ENCODE measurements at regions not wholly inside any gene's neighbourhood (a gene's known extent, or its start where the extent isn't known, plus 50 kb on each side); places are given as distances from the start of the nearest gene placed in this dataset.

DNA sequence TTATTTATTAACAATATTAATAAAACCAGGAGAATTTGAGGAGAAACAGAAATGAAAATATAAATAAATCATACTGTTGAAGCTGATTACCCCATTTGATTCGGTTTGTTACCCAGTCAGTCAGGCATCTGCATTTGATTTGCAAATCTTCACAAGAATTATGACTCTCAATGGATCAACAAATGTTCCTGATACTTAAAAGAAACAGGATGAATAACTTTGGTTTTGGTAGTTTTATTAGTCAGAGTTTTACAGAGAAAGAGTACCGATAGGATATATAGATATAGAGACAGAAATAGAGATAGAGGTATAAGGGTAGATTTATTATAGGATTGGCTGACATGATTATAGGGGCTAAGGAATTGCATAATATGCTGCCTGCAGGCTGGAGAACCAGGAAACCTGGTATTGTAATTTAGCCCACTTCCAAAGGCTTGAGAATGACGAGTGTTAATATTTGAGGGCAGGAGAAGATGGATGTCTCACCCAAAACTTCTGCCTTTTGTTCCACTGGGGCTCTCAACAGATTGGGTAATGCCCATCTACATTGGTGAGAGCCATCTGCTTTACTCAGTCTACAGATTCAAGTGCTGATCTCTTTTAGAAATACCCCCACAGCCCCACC is 241.6 kb upstream of the COL8A1 start:
- no peak for DNase-seq
- intact Hi-C loops (cut with DNase I; ENCODE audit: low total_unique reads) = no loop called here
- peaks cover 0 to 22% (median 3%) of the 10 kb centered on the region in 4 donors for H3K4me1 ChIP-seq
- TF ChIP-seq, protein P1, sequence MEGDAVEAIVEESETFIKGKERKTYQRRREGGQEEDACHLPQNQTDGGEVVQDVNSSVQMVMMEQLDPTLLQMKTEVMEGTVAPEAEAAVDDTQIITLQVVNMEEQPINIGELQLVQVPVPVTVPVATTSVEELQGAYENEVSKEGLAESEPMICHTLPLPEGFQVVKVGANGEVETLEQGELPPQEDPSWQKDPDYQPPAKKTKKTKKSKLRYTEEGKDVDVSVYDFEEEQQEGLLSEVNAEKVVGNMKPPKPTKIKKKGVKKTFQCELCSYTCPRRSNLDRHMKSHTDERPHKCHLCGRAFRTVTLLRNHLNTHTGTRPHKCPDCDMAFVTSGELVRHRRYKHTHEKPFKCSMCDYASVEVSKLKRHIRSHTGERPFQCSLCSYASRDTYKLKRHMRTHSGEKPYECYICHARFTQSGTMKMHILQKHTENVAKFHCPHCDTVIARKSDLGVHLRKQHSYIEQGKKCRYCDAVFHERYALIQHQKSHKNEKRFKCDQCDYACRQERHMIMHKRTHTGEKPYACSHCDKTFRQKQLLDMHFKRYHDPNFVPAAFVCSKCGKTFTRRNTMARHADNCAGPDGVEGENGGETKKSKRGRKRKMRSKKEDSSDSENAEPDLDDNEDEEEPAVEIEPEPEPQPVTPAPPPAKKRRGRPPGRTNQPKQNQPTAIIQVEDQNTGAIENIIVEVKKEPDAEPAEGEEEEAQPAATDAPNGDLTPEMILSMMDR (IDR thresholded peaks at IDR 0.05) = no peak
- peaks cover 0 to 18% (median 0%) of the 10 kb centered on the region in 3 donors for H3K9me3 ChIP-seq
- no peaks in the 10 kb centered on the region for H3K36me3 ChIP-seq
- no peak overlapping the region for H3K27ac ChIP-seq
- no peaks in the 10 kb centered on the region for H3K27me3 ChIP-seq
- no peak overlapping the region for H3K4me3 ChIP-seq

DNA sequence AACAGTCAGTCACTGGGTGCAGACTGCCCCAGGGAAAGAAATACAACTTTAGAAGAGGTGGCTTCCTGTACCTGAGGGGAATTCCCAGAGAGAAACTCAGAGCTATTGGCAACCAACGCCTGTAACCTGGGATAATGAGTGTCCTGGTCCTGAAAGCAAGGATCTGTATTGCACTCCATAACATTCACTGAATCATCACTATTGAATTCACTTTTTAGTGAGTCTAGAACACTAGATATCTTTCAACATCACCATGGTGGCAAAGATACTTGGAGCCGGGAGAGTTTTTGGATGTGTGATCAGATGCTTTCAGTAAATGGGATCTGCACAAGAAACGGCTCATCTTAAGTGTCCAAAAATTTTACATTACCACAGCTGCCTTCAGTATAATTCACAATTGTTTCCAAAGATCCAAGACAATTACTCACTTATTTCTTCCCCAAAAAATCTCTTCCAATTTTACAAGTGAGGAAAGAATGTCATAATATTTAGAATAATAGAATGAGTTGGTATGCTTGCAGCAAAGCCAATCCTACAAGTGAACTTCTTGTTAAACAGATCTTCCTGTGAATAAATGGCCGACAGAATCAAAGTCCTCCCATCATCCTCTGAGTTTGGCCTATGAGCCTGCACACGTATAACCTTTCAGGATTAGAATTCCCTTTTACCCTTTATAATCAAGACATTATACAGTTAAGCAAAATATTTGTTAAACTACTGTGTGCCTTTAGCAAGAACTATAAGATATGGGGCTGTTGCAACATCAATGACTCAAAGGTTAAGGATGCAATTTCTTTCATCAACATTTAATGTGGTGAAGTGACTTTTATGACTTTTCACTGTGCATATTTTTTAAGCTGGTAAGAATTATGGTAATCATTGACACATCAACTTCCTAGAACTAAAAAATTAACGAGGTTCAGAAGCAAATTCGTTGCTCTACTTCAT is 243.3 kb upstream of the COL8A1 start:
- DNase-seq = no peak
- Histone ChIP-seq H3K4me3 (no peak overlapping the region), H3K9me3 (peaks cover 0 to 18% (median 0%) of the 10 kb centered on the region in 3 donors), H3K36me3 (no peaks in the 10 kb centered on the region), H3K4me1 (peaks cover 0 to 22% (median 3%) of the 10 kb centered on the region in 4 donors), H3K27ac (peak overlapping the region; percentile 20 to 28), H3K27me3 (no peaks in the 10 kb centered on the region)
- TF ChIP-seq, protein P1 (IDR thresholded peaks at IDR 0.05) = no peak
- intact Hi-C loops (cut with DNase I; ENCODE audit: low total_unique reads) = no loop called here

DNA sequence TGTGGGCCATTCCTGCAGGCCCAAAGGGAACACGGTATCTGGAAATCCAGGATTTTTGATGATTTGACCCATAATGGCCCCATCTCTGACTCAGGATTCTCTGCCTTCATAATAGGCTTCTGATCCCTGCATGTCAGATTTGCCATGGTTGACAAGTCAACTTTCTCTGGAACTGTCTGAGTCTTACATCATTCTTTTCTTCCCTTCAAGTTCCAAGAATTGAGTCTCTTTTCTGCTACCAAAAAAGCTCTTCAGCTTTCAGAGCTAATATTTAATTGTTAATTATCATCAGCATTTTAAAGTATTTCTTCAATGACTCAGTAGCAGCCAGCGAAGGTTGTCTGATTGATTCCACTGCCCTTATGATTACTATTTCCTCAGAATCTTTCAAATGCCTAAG is 244.4 kb upstream of the COL8A1 start:
- Histone ChIP-seq H3K27ac (no peak overlapping the region), H3K36me3 (no peaks in the 10 kb centered on the region), H3K27me3 (no peaks in the 10 kb centered on the region), H3K4me1 (peaks cover 0 to 22% (median 3%) of the 10 kb centered on the region in 4 donors), H3K9me3 (peaks cover 0 to 13% (median 0%) of the 10 kb centered on the region in 3 donors), H3K4me3 (no peak overlapping the region)
- TF ChIP-seq, protein P1 (IDR thresholded peaks at IDR 0.05) = no peak
- no peak for DNase-seq
- intact Hi-C loops (cut with DNase I; ENCODE audit: low total_unique reads) = no loop called here

DNA sequence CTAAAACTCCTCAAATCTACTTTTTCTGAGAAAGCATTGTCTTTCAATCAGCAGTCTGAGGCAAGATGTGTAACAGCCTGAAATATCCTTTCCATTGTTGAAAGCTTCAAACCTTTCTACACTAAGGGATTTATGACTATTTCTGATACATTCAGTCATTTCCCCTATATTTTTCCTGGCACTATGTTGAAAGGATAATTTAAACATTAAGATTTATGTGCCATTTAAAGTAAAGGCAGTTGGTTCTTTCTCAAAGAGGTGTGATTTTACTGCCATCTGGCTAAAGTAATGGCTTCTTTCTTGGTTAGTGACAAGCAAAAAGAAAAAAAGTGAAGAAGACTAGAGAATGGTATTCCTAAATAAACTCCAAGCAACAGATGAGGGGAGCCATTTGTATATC is 249.6 kb upstream of the COL8A1 start:
- no peak overlapping the region for H3K27ac ChIP-seq
- TF ChIP-seq, protein P1 (IDR thresholded peaks at IDR 0.05) = no peak
- intact Hi-C loops (cut with DNase I; ENCODE audit: low total_unique reads) = no loop called here

DNA sequence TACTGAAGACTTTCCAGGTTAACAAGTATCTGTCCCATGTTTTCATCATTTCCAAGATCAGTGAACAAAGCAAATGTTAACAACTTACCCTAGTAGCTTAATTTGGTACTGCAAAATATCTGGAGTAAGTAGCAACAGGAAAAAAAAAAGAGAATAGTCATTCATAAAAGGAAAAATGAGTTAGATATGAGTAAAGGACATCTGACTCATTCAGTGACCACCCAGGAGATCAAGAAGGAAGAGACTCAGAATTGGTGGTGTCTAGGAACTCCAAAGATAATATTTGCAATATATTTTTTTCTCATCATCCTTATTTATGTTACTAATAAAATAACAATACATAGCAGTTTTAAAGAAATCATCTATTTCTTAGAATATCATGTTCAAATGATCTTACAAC is 253.8 kb upstream of the COL8A1 start:
- no peak for DNase-seq
- Histone ChIP-seq H3K9me3 (no peaks in the 10 kb centered on the region), H3K27me3 (no peaks in the 10 kb centered on the region), H3K4me3 (no peak overlapping the region), H3K36me3 (no peaks in the 10 kb centered on the region), H3K4me1 (no peaks in the 10 kb centered on the region), H3K27ac (no peak overlapping the region)
- TF ChIP-seq, protein P1 (IDR thresholded peaks at IDR 0.05) = no peak
- intact Hi-C loops (cut with DNase I; ENCODE audit: low total_unique reads) = no loop called here

More for the DNA sequence above, 249.6 kb upstream of the COL8A1 start:
- Histone ChIP-seq H3K27me3 (no peaks in the 10 kb centered on the region), H3K4me1 (no peaks in the 10 kb centered on the region), H3K36me3 (no peaks in the 10 kb centered on the region), H3K4me3 (no peak overlapping the region), H3K9me3 (no peaks in the 10 kb centered on the region)
- no peak for DNase-seq
